ENCODE measurements at regions not wholly inside any gene's neighbourhood (a gene's known extent, or its start where the extent isn't known, plus 50 kb on each side); places are given as distances from the start of the nearest gene placed in this dataset.
"Not testable (repeated sequence)": the region's sequence is repeated elsewhere in the genome, so short reads cannot be mapped to it uniquely, and the experiment has no call there.

- intact Hi-C loops (cut with DNase I, micrococcal nuclease), result no loop called here
Observed at GRCh38 chrX:138996268-138996667, 284.8 kb upstream of the FGF13 start.

GRCh38 chrX:138995458-138995857, 283.9 kb upstream of the FGF13 start:
- ATAC-seq (no peak), DNase-seq (no peak)
- Histone ChIP-seq H3K9me3 (no peaks in the 10 kb centered on the region), H3K4me1 (ENCODE audit: low read depth) (no peaks in the 10 kb centered on the region), H3K36me3 (ENCODE audit: low read depth) (no peaks in the 10 kb centered on the region), H3K4me3 (no peak overlapping the region)
- TF ChIP-seq, protein P1, sequence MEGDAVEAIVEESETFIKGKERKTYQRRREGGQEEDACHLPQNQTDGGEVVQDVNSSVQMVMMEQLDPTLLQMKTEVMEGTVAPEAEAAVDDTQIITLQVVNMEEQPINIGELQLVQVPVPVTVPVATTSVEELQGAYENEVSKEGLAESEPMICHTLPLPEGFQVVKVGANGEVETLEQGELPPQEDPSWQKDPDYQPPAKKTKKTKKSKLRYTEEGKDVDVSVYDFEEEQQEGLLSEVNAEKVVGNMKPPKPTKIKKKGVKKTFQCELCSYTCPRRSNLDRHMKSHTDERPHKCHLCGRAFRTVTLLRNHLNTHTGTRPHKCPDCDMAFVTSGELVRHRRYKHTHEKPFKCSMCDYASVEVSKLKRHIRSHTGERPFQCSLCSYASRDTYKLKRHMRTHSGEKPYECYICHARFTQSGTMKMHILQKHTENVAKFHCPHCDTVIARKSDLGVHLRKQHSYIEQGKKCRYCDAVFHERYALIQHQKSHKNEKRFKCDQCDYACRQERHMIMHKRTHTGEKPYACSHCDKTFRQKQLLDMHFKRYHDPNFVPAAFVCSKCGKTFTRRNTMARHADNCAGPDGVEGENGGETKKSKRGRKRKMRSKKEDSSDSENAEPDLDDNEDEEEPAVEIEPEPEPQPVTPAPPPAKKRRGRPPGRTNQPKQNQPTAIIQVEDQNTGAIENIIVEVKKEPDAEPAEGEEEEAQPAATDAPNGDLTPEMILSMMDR (IDR thresholded peaks at IDR 0.05), result no peak
- intact Hi-C loops (cut with DNase I, micrococcal nuclease), result no loop called here

More at GRCh38 chrX:138996268-138996667, 284.8 kb upstream of the FGF13 start:
- H3K4me3 ChIP-seq, result no peak overlapping the region
- DNase-seq (no peak), ATAC-seq (no peak)
- TF ChIP-seq, protein P1 (IDR thresholded peaks at IDR 0.05), result no peak
- H3K9me3 ChIP-seq, result no peaks in the 10 kb centered on the region
- no peaks in the 10 kb centered on the region for H3K36me3 ChIP-seq (ENCODE audit: low read depth)
- no peaks in the 10 kb centered on the region for H3K4me1 ChIP-seq (ENCODE audit: low read depth)

GRCh38 chrX:138990425-138990824, 278.9 kb upstream of the FGF13 start:
- H3K4me1 ChIP-seq (ENCODE audit: low read depth); H3K9me3 ChIP-seq; DNase-seq; H3K36me3 ChIP-seq (ENCODE audit: low read depth); H3K4me3 ChIP-seq; ATAC-seq; intact Hi-C loops (cut with DNase I, micrococcal nuclease): not testable (repeated sequence)

DNA sequence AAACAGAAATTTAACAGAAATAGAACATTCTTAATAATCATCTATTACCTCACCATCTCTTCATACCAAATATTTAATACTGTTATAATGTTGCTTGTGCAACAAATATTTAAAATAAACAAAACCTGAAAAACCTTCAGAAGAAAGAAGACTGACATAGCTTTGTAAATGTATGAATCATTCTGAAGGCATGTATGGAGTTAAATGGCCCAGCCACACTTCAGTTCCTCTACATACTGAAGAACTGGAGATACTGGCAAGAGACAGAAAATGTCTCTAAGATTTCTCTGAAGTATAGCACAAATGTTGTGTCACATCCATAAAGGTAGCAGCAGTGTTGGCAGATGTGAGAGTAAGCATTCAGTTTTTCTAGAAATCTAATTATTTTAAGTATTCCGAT, 275.3 kb upstream of the FGF13 start:
- Histone ChIP-seq H3K36me3 (ENCODE audit: low read depth) (no peaks in the 10 kb centered on the region), H3K4me3 (no peak overlapping the region), H3K9me3 (no peaks in the 10 kb centered on the region), H3K4me1 (ENCODE audit: low read depth) (no peaks in the 10 kb centered on the region)
- no peak for ATAC-seq
- intact Hi-C loops (cut with DNase I, micrococcal nuclease), result no loop called here
- TF ChIP-seq, protein P1 (IDR thresholded peaks at IDR 0.05), result no peak
- DNase-seq, result no peak

- ATAC-seq, result no peak
- H3K4me3 ChIP-seq, result no peak overlapping the region
- no peaks in the 10 kb centered on the region for H3K9me3 ChIP-seq
- DNase-seq, result no peak
- intact Hi-C loops (cut with DNase I, micrococcal nuclease), result no loop called here
- H3K4me1 ChIP-seq (ENCODE audit: low read depth), result no peaks in the 10 kb centered on the region
- TF ChIP-seq, protein P1 (IDR thresholded peaks at IDR 0.05), result no peak
- H3K36me3 ChIP-seq (ENCODE audit: low read depth), result no peaks in the 10 kb centered on the region
Observed at GRCh38 chrX:138986235-138986634, 274.7 kb upstream of the FGF13 start.

DNA sequence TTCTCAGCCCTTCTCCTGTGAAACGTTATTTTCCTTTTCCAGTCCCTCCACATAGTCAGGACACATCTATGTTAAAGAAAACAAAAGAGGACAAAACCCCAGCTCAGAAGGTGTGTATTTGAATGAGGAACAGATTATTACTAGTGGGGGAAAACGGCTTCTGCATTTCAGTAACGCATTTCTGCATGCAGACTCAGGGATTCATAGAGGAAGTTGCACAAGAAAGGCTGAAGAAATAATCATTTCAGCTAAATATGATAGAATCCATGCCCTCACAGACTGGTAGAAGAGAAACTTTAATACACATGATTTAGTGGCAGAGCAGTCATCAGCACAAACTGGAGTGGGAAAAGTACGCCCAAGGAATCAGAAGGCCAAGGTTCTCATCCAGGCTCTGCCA, 270.8 kb upstream of the FGF13 start:
- TF ChIP-seq, protein P1 (IDR thresholded peaks at IDR 0.05), result no peak
- no peak for DNase-seq
- ATAC-seq, result no peak
- Histone ChIP-seq H3K9me3 (no peaks in the 10 kb centered on the region), H3K36me3 (ENCODE audit: low read depth) (no peaks in the 10 kb centered on the region), H3K4me1 (ENCODE audit: low read depth) (no peaks in the 10 kb centered on the region), H3K4me3 (no peak overlapping the region)
- intact Hi-C loops (cut with DNase I, micrococcal nuclease), result no loop called here

All from mucosa of descending colon (tissue), 3 donors.